H54 (cell line): ENCODE measurements at regions not wholly inside any gene's neighbourhood (a gene's known extent, or its start where the extent isn't known, plus 50 kb on each side); places are given as distances from the start of the nearest gene placed in this dataset.

Experiments used
- DNase-seq: peaks from one replicate; pipeline ENCODE4 v3.0.0; 2011; ENCODE audit warnings: low spot score, mixed read lengths; ENCODE audit not compliant: insufficient read length
- FAIRE-seq: peaks from 3 replicates; lab custom pipeline; 2011; peaks lifted over from hg19 to GRCh38; lab: Jason Lieb, UNC
- POLR2A ChIP-seq: IDR thresholded peaks from 2 replicates; pipeline ENCODE4 v1.6.1; 2011; ENCODE audit warnings: low read depth, mild to moderate bottlenecking, low read length

- FAIRE-seq (no peak), DNase-seq (no peak)
- no peak for TF ChIP-seq POLR2A
These were observed 629.0 kb upstream of the DPP6 start for GRCh38 chr7:153423210-153423590.

DNA sequence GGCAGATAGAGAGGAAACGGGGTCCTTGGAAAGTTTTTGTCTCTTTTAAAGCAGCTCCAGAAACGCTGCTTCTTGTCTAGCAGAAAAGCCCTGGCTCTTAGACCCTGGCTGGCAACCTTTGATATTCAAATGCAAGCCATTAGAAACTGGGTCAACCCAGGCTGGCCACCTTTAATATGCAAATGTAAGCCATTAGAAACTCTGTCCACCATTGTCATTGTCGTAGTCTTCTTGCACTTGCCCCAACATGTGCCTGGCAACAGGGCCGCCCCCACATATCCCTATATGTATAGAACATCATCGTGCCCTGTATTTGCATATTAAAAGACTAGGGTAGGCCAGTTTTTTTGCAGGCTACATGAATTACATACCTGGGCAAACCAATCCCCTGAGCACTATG lies 621.3 kb upstream of the DPP6 start:
- FAIRE-seq: no peak
- no peak for DNase-seq
- no peak for TF ChIP-seq POLR2A

- no peak for TF ChIP-seq POLR2A
- no peak for FAIRE-seq
- no peak for DNase-seq
These were observed 620.1 kb upstream of the DPP6 start for GRCh38 chr7:153432063-153432462.

- FAIRE-seq (no peak), DNase-seq (no peak)
- TF ChIP-seq POLR2A: no peak
These were observed 619.0 kb upstream of the DPP6 start for GRCh38 chr7:153433223-153433622.

- DNase-seq (no peak), FAIRE-seq (no peak)
- no peak for TF ChIP-seq POLR2A
These were observed 611.5 kb upstream of the DPP6 start for GRCh38 chr7:153440715-153441114.

GRCh38 chr7:153443032-153443701 lies 609.0 kb upstream of the DPP6 start:
- DNase-seq: no peak
- TF ChIP-seq POLR2A: no peak
- no peak for FAIRE-seq

- FAIRE-seq (no peak), DNase-seq (no peak)
- TF ChIP-seq POLR2A: no peak
These were observed 607.6 kb upstream of the DPP6 start for GRCh38 chr7:153444641-153445040.

GRCh38 chr7:153445641-153446040 lies 606.6 kb upstream of the DPP6 start:
- no peak for TF ChIP-seq POLR2A
- DNase-seq (no peak), FAIRE-seq (no peak)

GRCh38 chr7:153446490-153446889 lies 605.7 kb upstream of the DPP6 start:
- TF ChIP-seq POLR2A: no peak
- FAIRE-seq (no peak), DNase-seq (no peak)

DNA sequence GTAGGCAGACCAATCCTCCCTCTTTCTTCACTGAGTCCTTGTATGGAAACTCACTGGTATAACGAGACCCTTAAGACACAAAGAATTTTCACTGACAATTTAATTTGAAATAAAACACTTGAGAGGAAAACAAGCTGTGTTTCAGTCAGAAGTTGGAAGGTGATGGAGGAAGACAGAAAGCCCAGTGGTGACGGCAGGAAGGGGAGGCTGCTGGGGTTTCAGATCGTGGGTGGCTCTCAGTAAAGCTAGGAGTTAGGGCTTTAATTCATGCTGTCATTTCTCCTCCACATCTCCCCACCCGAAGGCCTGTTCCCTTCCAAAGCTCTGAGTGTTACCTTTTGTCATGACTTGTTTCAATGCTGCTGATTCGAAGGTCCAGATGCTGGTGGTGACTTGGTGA lies 605.2 kb upstream of the DPP6 start:
- no peak for FAIRE-seq
- DNase-seq: no peak
- TF ChIP-seq POLR2A: no peak

DNA sequence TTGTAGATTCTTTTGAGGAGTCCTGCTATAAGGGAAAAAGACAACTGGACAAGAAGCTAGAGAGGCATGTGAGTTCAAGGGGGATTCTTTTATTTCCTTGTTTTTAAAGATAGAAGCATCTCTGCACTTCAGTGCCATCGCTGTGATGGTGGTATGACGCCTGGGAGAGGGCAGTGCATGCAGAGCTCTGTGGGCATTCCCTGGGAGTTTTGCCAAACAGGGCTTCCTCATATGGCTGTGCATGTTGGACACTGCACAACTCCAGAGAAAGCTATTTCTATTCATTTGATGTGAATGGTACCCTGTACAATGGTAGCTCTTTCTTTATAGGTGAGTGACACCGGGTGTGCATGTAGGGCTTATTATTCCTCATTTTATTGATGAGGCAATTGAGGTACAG lies 599.5 kb upstream of the DPP6 start:
- DNase-seq (no peak), FAIRE-seq (no peak)
- no peak for TF ChIP-seq POLR2A

- DNase-seq (no peak), FAIRE-seq (no peak)
- TF ChIP-seq POLR2A: no peak
These were observed 597.9 kb upstream of the DPP6 start for GRCh38 chr7:153454306-153454705.

GRCh38 chr7:153457746-153458145 lies 594.5 kb upstream of the DPP6 start:
- DNase-seq: no peak
- TF ChIP-seq POLR2A: no peak
- FAIRE-seq: no peak

DNA sequence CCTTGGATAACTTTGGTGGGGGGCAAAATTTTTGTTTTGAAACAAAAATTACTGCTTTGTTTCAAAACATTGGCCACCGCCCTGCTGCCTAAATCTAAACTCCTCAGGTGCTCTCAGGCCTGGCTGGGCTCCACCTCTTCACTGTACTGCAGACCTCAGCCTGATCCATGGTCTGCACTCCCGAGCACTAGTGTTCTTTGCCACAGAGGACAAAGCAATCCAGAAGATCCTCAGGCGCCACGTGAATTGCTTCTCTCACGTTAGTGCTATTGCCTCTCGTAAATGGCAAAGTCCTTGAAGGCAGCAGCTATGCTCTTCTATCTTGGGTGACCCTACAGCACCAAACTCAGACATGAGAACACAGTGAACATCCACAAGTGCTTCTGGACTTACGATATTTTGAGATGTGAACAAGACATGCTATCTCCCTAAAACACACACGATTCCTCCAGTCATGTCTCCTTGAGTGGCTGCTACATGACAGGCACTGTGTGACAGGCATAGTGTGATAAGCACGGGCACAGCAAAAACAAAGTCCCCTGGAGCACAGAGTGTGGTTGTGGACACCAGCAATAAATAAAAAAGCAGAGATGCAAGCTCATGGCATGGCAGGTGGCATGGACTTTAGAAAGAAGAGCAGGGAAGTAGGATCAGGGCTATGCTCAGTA lies 582.1 kb upstream of the DPP6 start:
- TF ChIP-seq POLR2A: no peak
- DNase-seq: no peak
- no peak for FAIRE-seq

DNA sequence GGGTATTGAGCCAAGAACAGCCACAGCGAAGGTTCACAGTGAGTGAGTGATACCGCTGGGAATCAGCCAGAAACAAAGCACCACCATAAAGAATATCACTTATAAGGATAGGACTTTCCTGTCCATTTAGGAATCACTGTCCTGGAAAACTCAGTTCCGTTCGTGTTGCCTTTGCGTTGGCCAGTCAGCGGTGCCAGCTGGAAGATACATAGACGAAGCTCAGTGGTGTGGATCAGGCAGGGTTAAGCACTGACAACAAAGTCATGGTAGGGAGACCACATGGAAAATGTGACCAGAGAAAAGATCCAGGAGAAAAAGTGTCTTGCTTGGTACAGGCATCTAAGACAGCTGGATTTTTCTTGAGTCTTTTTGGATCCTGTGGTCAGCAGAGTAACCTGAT lies 579.7 kb upstream of the DPP6 start:
- no peak for TF ChIP-seq POLR2A
- DNase-seq (no peak), FAIRE-seq (no peak)
